ENCODE measurements at regions not wholly inside any gene's neighbourhood (a gene's known extent, or its start where the extent isn't known, plus 50 kb on each side); places are given as distances from the start of the nearest gene placed in this dataset.

DNA sequence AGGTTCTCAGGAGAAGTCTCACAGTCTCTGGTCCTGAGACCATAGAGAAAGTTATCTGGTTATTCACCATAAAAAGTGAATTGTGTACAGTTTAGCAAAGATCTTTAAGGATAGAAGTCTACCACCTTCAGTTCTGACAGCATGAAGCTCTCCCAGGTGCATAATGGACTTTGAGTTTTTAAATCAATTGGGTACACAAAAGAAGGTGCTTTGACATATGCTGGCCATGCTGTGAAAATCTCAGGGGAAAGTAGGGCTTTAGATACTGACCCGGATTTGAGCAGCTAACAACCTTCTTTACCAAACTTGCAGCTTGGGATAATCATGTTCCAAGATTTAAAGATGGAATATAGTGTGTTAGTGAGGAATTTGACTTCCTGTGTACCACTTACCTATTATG lies 264.2 kb downstream of the ZSWIM6 start:
- no peak for DNase-seq (ENCODE audit: low read depth)
- TF ChIP-seq CTCF (IDR thresholded peaks at IDR 0.05; ENCODE audit: insufficient read depth, low read length), result no peak
- H3K4me3 ChIP-seq (ENCODE audit: low read depth, low read length), result no peak overlapping the region

DNA sequence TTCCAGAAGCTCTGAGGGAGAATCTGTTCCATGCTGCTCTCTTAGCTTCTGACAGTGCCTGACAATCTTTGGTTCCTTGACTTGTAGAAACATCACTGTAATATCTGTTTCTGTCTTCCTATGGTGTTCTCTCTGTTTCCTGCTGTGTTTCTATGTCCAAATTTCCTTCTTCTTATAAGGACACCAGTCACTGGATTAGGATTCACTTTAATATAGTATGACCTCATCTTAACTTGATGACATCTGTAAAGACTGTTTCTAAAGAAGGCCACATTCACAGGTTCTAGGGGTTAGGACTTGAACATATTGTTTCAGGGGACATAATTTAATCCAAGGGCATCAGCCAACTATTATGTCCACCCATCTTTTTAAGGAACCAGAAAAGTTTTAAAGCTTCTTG lies 265.6 kb downstream of the ZSWIM6 start:
- no peak for TF ChIP-seq CTCF (IDR thresholded peaks at IDR 0.05; ENCODE audit: insufficient read depth, low read length)
- DNase-seq (ENCODE audit: low read depth), result no peak

DNA sequence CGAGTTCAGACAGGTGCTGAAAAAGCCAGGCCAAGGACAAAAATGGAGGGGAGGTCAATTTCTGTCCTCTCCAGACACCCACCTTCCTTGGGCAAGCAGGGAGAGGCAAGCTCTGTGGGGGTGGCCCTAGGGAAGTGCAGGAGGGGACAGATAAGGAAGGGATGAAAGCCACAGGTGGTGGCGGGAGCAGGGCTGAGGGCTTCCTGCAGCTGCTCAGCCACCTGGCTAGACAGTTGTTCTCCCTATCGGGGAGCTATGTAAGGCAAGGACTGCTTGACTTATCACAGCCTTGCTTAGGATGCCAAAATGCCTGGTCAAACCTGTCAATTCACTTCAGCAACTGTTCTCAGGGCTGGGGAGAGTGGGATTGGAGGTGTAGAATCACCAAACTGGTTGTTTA lies 266.1 kb downstream of the ZSWIM6 start:
- H3K4me3 ChIP-seq (ENCODE audit: low read depth, low read length), result no peak overlapping the region
- no peak for TF ChIP-seq CTCF (IDR thresholded peaks at IDR 0.05; ENCODE audit: insufficient read depth, low read length)
- no peak for DNase-seq (ENCODE audit: low read depth)

More for the DNA sequence above, 265.6 kb downstream of the ZSWIM6 start:
- H3K4me3 ChIP-seq (ENCODE audit: low read depth, low read length), result no peak overlapping the region

- peak; percentile 12 for DNase-seq (ENCODE audit: low read depth)
- H3K4me3 ChIP-seq (ENCODE audit: low read depth, low read length), result no peak overlapping the region
- TF ChIP-seq CTCF (IDR thresholded peaks at IDR 0.05; ENCODE audit: insufficient read depth, low read length), result no peak
Measured at GRCh38 chr5:61599370-61600122, 267.5 kb downstream of the ZSWIM6 start.

- H3K4me3 ChIP-seq (ENCODE audit: low read depth, low read length), result no peak overlapping the region
- TF ChIP-seq CTCF (IDR thresholded peaks at IDR 0.05; ENCODE audit: insufficient read depth, low read length), result no peak
- DNase-seq (ENCODE audit: low read depth), result no peak
Measured at GRCh38 chr5:61600123-61600444, 268.0 kb downstream of the ZSWIM6 start.

DNA sequence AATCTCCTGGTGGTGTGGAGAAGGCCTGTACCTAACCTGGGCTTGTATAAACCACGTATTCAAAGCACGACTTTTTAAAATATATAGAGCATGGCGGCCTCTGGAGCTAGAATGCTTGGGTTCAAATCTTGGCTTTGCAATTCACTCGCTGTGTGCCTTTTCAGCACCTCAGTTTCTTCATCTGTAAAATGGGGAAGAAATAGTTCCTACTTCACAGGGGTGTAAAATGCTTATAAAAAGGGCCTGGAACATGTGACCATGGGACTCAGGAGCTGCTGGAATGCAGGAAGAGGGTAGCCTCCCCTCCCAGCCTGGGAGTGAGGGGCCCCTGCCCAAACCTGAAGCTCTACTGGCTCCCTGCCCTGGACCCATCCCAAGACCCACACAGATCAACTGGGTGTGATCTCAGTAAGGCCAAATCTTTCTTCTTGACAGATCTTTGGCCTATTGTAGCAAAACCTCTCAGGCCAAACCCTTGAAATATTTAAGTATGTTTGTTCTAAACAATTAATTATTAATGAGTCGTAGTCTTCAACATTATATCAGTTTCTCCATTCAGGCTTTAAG lies 269.0 kb downstream of the ZSWIM6 start:
- peak; percentile 48 for DNase-seq (ENCODE audit: low read depth)
- TF ChIP-seq CTCF (IDR thresholded peaks at IDR 0.05; ENCODE audit: insufficient read depth, low read length), result no peak
- no peak overlapping the region for H3K4me3 ChIP-seq (ENCODE audit: low read depth, low read length)

All from fibroblast of the aortic adventitia (primary cell).